ENCODE measurements at regions not wholly inside any gene's neighbourhood (a gene's known extent, or its start where the extent isn't known, plus 50 kb on each side); places are given as distances from the start of the nearest gene placed in this dataset.

DNA sequence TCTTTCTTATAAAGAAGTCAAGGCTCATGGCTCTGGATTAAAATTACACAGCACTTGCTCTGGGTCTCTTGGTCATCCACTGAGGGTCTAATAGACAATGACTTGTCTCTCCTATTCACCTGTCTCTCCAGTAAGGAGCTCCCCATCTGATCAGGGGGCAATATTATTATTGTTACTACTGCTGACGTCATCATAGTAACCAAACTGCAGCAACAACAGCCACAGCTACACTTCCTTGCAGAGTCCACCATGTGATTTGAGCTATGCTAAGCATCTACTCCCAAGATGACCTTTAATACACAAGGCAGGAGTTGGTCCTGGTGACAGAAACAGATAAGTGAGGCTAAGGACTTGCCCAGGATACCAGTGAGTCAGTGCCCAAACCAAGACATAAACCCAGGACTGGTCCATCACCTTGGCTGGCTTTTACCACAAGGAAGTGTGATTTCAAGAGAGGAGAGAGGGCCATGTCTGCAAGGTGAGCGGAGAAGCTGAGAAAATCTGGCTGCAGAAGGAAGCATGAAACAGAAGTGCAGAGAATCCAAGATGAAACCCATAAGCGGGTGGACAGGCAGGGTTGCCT lies 602.5 kb downstream of the PTPRU start:
- TF ChIP-seq, protein P1, sequence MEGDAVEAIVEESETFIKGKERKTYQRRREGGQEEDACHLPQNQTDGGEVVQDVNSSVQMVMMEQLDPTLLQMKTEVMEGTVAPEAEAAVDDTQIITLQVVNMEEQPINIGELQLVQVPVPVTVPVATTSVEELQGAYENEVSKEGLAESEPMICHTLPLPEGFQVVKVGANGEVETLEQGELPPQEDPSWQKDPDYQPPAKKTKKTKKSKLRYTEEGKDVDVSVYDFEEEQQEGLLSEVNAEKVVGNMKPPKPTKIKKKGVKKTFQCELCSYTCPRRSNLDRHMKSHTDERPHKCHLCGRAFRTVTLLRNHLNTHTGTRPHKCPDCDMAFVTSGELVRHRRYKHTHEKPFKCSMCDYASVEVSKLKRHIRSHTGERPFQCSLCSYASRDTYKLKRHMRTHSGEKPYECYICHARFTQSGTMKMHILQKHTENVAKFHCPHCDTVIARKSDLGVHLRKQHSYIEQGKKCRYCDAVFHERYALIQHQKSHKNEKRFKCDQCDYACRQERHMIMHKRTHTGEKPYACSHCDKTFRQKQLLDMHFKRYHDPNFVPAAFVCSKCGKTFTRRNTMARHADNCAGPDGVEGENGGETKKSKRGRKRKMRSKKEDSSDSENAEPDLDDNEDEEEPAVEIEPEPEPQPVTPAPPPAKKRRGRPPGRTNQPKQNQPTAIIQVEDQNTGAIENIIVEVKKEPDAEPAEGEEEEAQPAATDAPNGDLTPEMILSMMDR (IDR thresholded peaks at IDR 0.05): no peak
- TF ChIP-seq ZNF302 (CRISPR knock-in tag; IDR thresholded peaks at IDR 0.05) (no peak), ESRRA (IDR thresholded peaks at IDR 0.05; ENCODE audit: borderline replicate concordance, low read length) (no peak), ELK1 (IDR thresholded peaks at IDR 0.05; ENCODE audit: low read depth, low read length) (no peak), MAX (IDR thresholded peaks at IDR 0.05) (no peak), POLR2A (IDR thresholded peaks at IDR 0.05; ENCODE audit: low read length) (no peak), CHD2 (IDR thresholded peaks at IDR 0.05; ENCODE audit: low read length, partially characterized antibody) (no peak), RFX5 (IDR thresholded peaks at IDR 0.05) (no peak), CEBPB (IDR thresholded peaks at IDR 0.05) (no peak), EP300 (IDR thresholded peaks at IDR 0.05) (no peak), MYC (IDR thresholded peaks at IDR 0.05; ENCODE audit: borderline replicate concordance, low read length) (no peak), SMC3 (IDR thresholded peaks at IDR 0.05) (no peak), CBX2 (IDR thresholded peaks at IDR 0.05; ENCODE audit: borderline replicate concordance, low read depth) (no peak)
